ENCODE measurements at regions not wholly inside any gene's neighbourhood (a gene's known extent, or its start where the extent isn't known, plus 50 kb on each side); places are given as distances from the start of the nearest gene placed in this dataset.

DNA sequence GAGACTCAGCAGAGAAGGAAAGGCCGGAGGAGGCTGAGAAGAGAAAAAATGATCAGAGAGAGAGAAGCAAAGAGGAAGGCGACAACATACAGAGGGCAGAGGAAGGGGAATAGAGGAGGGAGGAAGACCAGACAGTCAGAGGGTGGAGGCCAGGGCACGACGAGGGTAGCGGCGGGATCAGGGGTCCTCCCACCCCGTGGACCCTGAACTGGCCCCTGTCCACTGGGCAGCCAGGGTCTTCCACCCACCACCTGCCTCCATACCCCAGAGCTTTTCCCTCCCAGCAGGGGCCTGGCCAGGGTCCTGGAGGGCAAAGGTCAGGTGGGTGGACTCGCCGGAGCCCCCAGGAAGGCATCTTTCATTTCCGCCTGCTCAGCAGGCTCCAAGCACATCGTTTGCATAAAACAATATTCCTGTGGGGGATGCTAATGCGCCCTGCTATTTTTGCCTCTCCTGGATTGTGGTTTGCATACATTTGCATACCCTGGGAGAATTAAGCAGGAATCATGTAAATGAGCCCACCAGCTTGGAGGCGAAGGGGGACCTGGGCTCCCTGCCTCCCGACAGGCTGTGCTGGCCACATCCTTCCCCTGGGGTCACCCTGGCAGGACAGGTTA lies 394.1 kb downstream of the MN1 start:
- peaks cover 16% of the 10 kb centered on the region for H3K27me3 ChIP-seq (ENCODE audit: control insufficient read depth, insufficient read depth, low read length)
- H3K9me3 ChIP-seq (replicated peaks; ENCODE audit: low read length), result no peaks in the 10 kb centered on the region
- H3K36me3 ChIP-seq (ENCODE audit: insufficient read depth, low read length), result no peaks in the 10 kb centered on the region
- H3K4me1 ChIP-seq (ENCODE audit: control insufficient read depth, insufficient read depth, low read length), result no peaks in the 10 kb centered on the region
- H3K9ac ChIP-seq (ENCODE audit: low read depth, low read length), result no peak overlapping the region
- no peak overlapping the region for H3K4me3 ChIP-seq (ENCODE audit: low read length)
- no peak overlapping the region for H3K4me2 ChIP-seq (ENCODE audit: low read length)

DNA sequence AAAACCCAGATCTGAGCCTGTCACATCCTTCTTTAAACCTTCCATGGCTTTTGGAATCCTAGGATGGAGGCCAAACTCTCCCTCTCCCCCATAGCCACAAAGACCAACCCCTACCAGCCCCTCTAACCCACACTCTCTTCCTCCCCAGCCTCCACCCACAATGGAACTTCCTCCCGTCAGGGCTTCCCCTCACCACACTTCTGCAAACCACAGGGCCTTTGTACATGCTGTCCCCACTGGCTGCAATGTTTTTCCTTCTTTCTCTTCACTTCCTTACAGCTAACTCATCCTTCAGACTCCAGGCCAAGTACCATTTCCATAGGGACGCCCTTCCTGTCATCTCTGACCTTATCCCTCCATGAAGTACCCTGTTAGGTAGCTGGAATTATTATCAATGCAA lies 393.5 kb downstream of the MN1 start:
- no peak overlapping the region for H3K9ac ChIP-seq (ENCODE audit: low read depth, low read length)
- no peak overlapping the region for H3K4me3 ChIP-seq (ENCODE audit: low read length)
- no peaks in the 10 kb centered on the region for H3K36me3 ChIP-seq (ENCODE audit: insufficient read depth, low read length)
- no peaks in the 10 kb centered on the region for H3K9me3 ChIP-seq (replicated peaks; ENCODE audit: low read length)
- peaks cover 18% of the 10 kb centered on the region for H3K27me3 ChIP-seq (ENCODE audit: control insufficient read depth, insufficient read depth, low read length)
- no peak overlapping the region for H3K4me2 ChIP-seq (ENCODE audit: low read length)
- H3K4me1 ChIP-seq (ENCODE audit: control insufficient read depth, insufficient read depth, low read length), result no peaks in the 10 kb centered on the region

DNA sequence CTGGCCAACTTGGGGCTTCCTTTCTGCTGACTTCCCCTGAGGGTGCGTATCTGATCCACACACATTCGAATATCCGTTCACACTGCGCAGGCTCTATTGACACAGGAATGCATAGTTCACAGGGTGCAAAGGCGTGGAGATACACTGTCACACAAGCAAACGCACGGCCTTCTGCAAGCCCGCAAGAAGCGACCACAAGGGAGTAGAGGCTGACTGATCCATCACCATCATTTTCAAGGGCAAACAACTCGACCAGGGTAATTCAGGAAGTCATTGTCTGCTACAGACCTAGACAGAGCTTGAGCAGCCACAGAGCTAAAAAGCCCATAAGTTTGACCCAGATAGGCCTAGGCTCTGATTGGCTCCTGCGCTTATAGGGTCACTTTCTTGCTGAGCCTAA lies 392.3 kb downstream of the MN1 start:
- Histone ChIP-seq H3K36me3 (ENCODE audit: insufficient read depth, low read length) (no peaks in the 10 kb centered on the region), H3K4me2 (ENCODE audit: low read length) (no peak overlapping the region), H3K27me3 (ENCODE audit: control insufficient read depth, insufficient read depth, low read length) (peaks cover 30% of the 10 kb centered on the region), H3K4me3 (ENCODE audit: low read length) (no peak overlapping the region), H3K9ac (ENCODE audit: low read depth, low read length) (no peak overlapping the region), H3K9me3 (replicated peaks; ENCODE audit: low read length) (no peaks in the 10 kb centered on the region), H3K4me1 (ENCODE audit: control insufficient read depth, insufficient read depth, low read length) (no peaks in the 10 kb centered on the region)

DNA sequence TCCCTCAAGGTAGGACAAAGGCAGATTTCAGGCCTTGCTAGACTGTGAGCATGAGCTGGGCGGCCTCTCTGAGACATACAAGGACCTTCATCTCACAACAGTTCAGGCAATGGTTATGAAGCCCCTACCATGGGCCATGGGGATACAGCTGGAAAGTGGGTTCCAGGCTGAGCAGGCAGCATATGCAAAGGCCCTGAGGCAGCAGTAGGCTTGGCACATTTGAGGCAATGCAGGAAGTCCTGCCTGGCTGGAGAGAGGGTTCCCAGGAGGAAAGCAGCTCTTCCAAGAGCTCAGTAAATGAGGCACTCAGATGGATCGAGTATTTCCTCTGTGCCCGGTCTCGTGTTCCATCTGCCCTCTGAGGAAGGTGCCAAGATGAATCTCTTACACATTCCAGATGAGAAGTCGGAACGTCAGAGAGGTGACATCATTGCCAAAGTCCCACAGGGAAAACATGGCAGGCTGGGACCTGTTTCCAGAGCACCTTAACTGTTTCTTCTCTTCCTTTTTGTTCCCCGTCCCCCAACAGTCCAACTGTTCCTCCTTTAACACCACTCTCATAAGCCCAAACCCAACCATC lies 388.6 kb downstream of the MN1 start:
- Histone ChIP-seq H3K4me2 (ENCODE audit: low read length) (no peak overlapping the region), H3K9ac (ENCODE audit: low read depth, low read length) (no peak overlapping the region), H3K4me3 (ENCODE audit: low read length) (no peak overlapping the region), H3K9me3 (replicated peaks; ENCODE audit: low read length) (no peaks in the 10 kb centered on the region), H3K36me3 (ENCODE audit: insufficient read depth, low read length) (no peaks in the 10 kb centered on the region), H3K27me3 (ENCODE audit: control insufficient read depth, insufficient read depth, low read length) (peaks cover 46% of the 10 kb centered on the region), H3K4me1 (ENCODE audit: control insufficient read depth, insufficient read depth, low read length) (peaks cover 9% of the 10 kb centered on the region)

DNA sequence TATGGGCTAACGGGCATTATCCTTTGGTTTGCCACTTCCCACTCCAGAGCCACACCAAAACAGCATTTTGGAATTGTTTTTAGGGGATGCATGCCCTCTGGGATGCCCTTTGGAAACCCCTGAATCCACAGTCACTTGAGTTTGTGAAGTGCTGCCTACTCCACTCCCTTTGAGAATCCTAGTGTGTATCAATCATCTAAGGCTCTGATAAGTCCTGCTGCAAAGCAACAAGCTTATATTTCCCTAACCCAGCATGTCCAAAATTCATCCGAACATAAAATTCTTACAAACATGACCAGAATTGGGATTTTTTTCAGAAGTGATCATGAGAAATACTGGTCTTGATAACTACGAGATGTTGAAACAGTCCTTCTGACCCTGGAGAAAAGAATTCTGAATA lies 387.9 kb downstream of the MN1 start:
- Histone ChIP-seq H3K9me3 (replicated peaks; ENCODE audit: low read length) (no peaks in the 10 kb centered on the region), H3K4me3 (ENCODE audit: low read length) (no peak overlapping the region), H3K36me3 (ENCODE audit: insufficient read depth, low read length) (no peaks in the 10 kb centered on the region)

DNA sequence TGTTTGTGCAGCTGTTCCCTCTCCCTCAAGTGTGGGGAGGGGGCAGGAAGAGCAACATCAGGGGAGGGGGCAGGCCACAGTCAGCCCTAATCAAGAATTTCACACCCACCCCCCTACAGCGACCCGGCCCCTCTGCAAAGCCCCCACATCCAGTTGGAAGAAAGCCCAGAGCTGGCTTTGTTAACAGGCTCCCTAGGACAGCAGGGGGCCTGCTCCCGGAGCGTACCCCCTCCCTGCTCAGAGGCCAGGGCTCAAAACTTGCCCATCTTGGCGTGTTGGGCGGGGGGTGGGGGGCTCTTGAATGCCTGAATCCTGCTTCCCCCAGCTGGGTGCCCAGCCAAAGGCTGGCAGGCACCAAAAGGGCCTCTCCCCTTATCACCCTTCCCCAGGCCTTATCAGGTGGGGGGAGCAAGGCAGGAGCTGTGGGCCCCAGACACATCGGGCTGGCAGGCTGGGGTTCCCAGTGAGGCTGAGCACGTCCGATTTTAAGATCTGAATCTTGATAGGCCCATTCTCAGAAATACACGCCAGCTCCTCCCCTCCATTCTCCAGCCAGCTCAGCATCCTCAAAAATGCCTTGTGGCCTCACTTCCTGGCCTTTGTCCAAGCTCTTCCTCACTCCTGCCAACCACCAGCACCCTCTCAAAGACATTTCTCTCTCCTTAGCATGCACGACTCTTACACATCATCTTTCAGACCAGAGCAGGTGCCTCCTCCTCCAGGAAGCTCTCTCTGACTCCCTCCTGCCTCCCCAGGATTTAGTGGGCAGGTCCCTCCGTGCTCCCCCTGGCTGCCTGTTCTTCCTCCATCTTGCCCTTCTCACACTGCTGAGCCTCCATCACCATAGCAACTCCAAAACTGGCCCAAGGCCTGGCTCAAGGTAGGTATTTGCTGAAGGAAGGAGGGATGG lies 384.8 kb downstream of the MN1 start:
- H3K27me3 ChIP-seq (ENCODE audit: control insufficient read depth, insufficient read depth, low read length), result peaks cover 35% of the 10 kb centered on the region
- H3K4me1 ChIP-seq (ENCODE audit: control insufficient read depth, insufficient read depth, low read length), result peaks cover 35% of the 10 kb centered on the region
- no peak overlapping the region for H3K4me3 ChIP-seq (ENCODE audit: low read length)
- peak overlapping the region; percentile 55 for H3K4me2 ChIP-seq (ENCODE audit: low read length)
- H3K9me3 ChIP-seq (replicated peaks; ENCODE audit: low read length), result no peaks in the 10 kb centered on the region
- no peak overlapping the region for H3K9ac ChIP-seq (ENCODE audit: low read depth, low read length)
- H3K36me3 ChIP-seq (ENCODE audit: insufficient read depth, low read length), result no peaks in the 10 kb centered on the region

More for the DNA sequence above, 387.9 kb downstream of the MN1 start:
- peaks cover 9% of the 10 kb centered on the region for H3K4me1 ChIP-seq (ENCODE audit: control insufficient read depth, insufficient read depth, low read length)
- H3K9ac ChIP-seq (ENCODE audit: low read depth, low read length), result no peak overlapping the region
- no peak overlapping the region for H3K4me2 ChIP-seq (ENCODE audit: low read length)
- peaks cover 46% of the 10 kb centered on the region for H3K27me3 ChIP-seq (ENCODE audit: control insufficient read depth, insufficient read depth, low read length)

DNA sequence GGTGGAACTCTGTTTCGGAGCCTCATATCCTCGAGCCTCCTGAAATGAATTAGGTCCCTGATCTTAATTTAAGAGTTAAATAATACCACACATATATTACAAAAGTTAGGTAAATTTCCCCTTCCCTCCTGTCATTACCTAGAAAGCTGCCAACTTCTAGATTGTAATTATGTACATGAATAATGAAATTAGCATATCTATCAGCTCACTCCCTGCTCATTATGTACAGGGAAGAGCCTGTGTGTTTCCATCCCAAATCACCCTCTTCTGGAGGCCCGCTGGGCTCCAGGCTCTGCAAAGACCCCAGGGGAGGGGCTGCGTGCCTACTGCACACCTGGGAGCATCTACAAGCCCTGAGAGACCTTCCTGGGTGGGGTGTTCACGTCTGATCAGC lies 384.1 kb downstream of the MN1 start:
- peaks cover 35% of the 10 kb centered on the region for H3K27me3 ChIP-seq (ENCODE audit: control insufficient read depth, insufficient read depth, low read length)
- no peaks in the 10 kb centered on the region for H3K9me3 ChIP-seq (replicated peaks; ENCODE audit: low read length)

DNA sequence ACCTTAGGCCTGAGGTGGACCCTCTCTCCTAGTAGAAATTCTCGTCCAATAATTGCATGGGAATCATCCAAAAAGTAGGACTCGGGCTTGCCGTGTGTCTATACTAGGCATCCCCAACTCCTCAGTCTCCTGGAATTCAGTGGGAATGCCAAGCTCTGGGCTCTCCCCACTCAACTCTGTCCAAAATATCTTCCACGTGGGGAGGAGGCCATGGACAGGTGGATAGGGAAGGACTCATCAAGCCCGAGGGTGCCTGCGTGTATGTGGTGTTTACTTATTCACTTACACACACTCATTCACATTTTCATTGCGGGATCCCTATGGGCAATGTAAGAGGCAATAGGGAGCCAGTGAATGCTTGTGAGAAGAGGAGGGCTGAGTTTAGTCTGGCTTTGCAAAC lies 383.3 kb downstream of the MN1 start:
- no peaks in the 10 kb centered on the region for H3K36me3 ChIP-seq (ENCODE audit: insufficient read depth, low read length)

More for the DNA sequence above, 384.1 kb downstream of the MN1 start:
- Histone ChIP-seq H3K9ac (ENCODE audit: low read depth, low read length) (no peak overlapping the region), H3K36me3 (ENCODE audit: insufficient read depth, low read length) (no peaks in the 10 kb centered on the region), H3K4me1 (ENCODE audit: control insufficient read depth, insufficient read depth, low read length) (peaks cover 35% of the 10 kb centered on the region), H3K4me2 (ENCODE audit: low read length) (no peak overlapping the region), H3K4me3 (ENCODE audit: low read length) (no peak overlapping the region)

DNA sequence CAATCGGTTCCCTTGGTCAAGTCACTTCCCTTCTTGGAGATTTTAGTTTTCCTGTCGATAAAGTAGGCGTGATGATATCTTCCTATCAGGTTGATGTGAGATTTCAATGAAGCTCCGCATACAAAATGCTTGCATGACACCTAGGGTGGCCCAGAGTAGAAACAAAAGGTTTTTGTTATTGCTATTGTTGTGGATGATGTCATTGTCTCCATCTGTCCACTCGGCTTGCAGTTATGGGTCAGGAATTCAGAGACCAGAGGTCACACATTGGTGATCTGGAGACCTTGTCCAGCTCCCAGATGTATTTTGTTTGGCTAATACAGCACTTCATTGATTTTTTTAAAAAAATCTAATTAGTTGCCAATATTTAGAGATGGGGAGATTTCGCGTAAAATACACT lies 382.1 kb downstream of the MN1 start:
- peaks cover 15% of the 10 kb centered on the region for H3K27me3 ChIP-seq (ENCODE audit: control insufficient read depth, insufficient read depth, low read length)
- no peak overlapping the region for H3K9ac ChIP-seq (ENCODE audit: low read depth, low read length)
- H3K4me2 ChIP-seq (ENCODE audit: low read length), result no peak overlapping the region
- no peak overlapping the region for H3K4me3 ChIP-seq (ENCODE audit: low read length)
- H3K36me3 ChIP-seq (ENCODE audit: insufficient read depth, low read length), result no peaks in the 10 kb centered on the region
- H3K4me1 ChIP-seq (ENCODE audit: control insufficient read depth, insufficient read depth, low read length), result peaks cover 35% of the 10 kb centered on the region
- H3K9me3 ChIP-seq (replicated peaks; ENCODE audit: low read length), result peaks cover 3% of the 10 kb centered on the region

More for the DNA sequence above, 383.3 kb downstream of the MN1 start:
- H3K4me2 ChIP-seq (ENCODE audit: low read length), result no peak overlapping the region
- no peaks in the 10 kb centered on the region for H3K9me3 ChIP-seq (replicated peaks; ENCODE audit: low read length)
- H3K27me3 ChIP-seq (ENCODE audit: control insufficient read depth, insufficient read depth, low read length), result peaks cover 26% of the 10 kb centered on the region
- H3K9ac ChIP-seq (ENCODE audit: low read depth, low read length), result no peak overlapping the region
- no peak overlapping the region for H3K4me3 ChIP-seq (ENCODE audit: low read length)
- peaks cover 35% of the 10 kb centered on the region for H3K4me1 ChIP-seq (ENCODE audit: control insufficient read depth, insufficient read depth, low read length)

DNA sequence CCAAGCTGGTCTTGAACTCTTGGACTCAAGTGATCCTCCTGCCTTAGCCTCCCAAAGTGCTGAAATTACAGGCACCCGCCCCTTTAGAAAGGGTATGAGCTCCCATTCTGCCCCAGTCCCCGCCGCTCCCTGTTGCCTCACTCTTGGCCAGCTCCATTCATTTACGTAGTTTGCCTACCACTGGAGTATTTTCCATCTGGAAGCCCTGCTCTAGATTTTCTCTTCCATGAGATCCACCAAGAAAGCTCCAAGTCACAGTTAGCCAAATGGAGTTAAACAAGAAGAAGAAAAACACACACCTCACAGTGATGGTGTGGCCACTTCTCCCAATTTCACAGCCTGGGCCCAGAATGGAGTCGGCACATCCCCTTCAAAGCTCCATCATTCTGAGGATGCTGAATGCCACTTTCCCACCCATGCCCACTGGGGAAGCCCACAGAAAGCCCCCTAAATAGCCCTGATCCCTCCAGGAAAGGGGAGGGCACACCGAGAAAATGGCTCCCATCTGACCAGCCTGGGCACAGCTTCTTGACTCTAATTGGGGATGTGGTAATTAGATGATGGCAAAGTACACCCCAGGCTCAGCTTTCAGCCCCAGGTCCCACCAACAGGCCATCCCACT lies 381.2 kb downstream of the MN1 start:
- Histone ChIP-seq H3K4me2 (ENCODE audit: low read length) (peak overlapping the region; percentile 83), H3K4me1 (ENCODE audit: control insufficient read depth, insufficient read depth, low read length) (peaks cover 35% of the 10 kb centered on the region), H3K36me3 (ENCODE audit: insufficient read depth, low read length) (no peaks in the 10 kb centered on the region), H3K9me3 (replicated peaks; ENCODE audit: low read length) (peaks cover 7% of the 10 kb centered on the region), H3K9ac (ENCODE audit: low read depth, low read length) (peak overlapping the region; percentile 55), H3K27me3 (ENCODE audit: control insufficient read depth, insufficient read depth, low read length) (peaks cover 8% of the 10 kb centered on the region), H3K4me3 (ENCODE audit: low read length) (peak overlapping the region; percentile 25)

DNA sequence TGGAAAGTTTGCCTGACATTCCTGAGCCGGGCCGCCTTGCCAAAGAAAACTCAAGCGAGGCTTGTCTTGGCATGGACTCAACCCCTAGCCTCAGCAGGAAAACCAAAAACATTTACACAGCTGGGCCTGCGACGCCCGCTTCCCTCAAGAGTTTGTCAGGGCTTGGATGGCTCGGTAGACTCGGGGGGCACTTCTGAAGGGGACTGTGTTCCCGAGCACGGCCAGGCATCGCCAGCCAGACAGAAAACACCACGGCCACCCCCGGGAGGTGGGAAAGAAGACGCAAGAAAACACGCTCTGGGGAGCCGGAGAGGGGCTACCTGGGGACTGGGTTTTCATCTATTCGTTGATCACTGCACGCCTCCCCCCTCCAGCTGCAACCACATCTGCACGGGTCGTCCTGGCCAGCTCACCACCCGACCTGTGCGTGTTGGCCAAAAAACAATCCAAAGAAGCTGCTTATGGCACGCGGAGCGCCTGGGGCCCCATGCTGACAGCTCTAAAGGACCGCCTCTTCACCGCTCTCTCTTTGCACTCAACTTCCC lies 380.7 kb downstream of the MN1 start:
- Histone ChIP-seq H3K4me1 (ENCODE audit: control insufficient read depth, insufficient read depth, low read length) (peaks cover 35% of the 10 kb centered on the region), H3K9me3 (replicated peaks; ENCODE audit: low read length) (peaks cover 7% of the 10 kb centered on the region), H3K27me3 (ENCODE audit: control insufficient read depth, insufficient read depth, low read length) (peaks cover 3% of the 10 kb centered on the region), H3K4me2 (ENCODE audit: low read length) (peak overlapping the region; percentile 83), H3K9ac (ENCODE audit: low read depth, low read length) (peak overlapping the region; percentile 49), H3K36me3 (ENCODE audit: insufficient read depth, low read length) (no peaks in the 10 kb centered on the region), H3K4me3 (ENCODE audit: low read length) (peak overlapping the region; percentile 60)

Measured in skeletal muscle satellite cell (primary cell).